ENCODE measurements at regions not wholly inside any gene's neighbourhood (a gene's known extent, or its start where the extent isn't known, plus 50 kb on each side); places are given as distances from the start of the nearest gene placed in this dataset.

GRCh38 chr13:79886601-79887000 lies 405.6 kb downstream of the NDFIP2 start:
- no peak overlapping the region for H3K4me3 Mint-ChIP-seq
- no peaks in the 10 kb centered on the region for H3K27me3 Mint-ChIP-seq
- no peaks in the 10 kb centered on the region for H3K9me3 Mint-ChIP-seq
- intact Hi-C loops (cut with DNase I, micrococcal nuclease), result no loop called here
- no peak for TF ChIP-seq CTCF (IDR thresholded peaks at IDR 0.05)
- H3K4me3 ChIP-seq (ENCODE audit: low read length), result no peak overlapping the region
- no peaks in the 10 kb centered on the region for H3K36me3 Mint-ChIP-seq (ENCODE audit: low read depth)
- ChIA-PET CTCF (no interaction called here), POLR2A (no interaction called here)
- DNase-seq (no peak), ATAC-seq (ENCODE audit: poor library complexity) (no peak)
- no peaks in the 10 kb centered on the region for H3K36me3 ChIP-seq (ENCODE audit: insufficient read depth, low read length)
- H3K27ac Mint-ChIP-seq, result no peak overlapping the region
- H3K4me1 ChIP-seq (ENCODE audit: insufficient read depth, low read length), result no peaks in the 10 kb centered on the region
- H3K27ac ChIP-seq (ENCODE audit: low read depth in 1 of 2, low read length in 2 of 2), result no peak overlapping the region
- H3K4me1 Mint-ChIP-seq (ENCODE audit: low read depth), result no peaks in the 10 kb centered on the region
- peaks cover 0 to 5% of the 10 kb centered on the region in 2 experiments for H3K9me3 ChIP-seq (ENCODE audit: control insufficient read depth in 1 of 2, insufficient read depth in 1 of 2, low read length in 2 of 2)
- H3K27me3 ChIP-seq (ENCODE audit: control insufficient read depth in 1 of 2, insufficient read depth in 2 of 2, low read length in 2 of 2), result no peaks in the 10 kb centered on the region

- Histone ChIP-seq H3K27ac (ENCODE audit: low read depth in 1 of 2, low read length in 2 of 2) (no peak overlapping the region), H3K4me3 (ENCODE audit: low read length) (no peak overlapping the region), H3K36me3 (ENCODE audit: insufficient read depth, low read length) (no peaks in the 10 kb centered on the region), H3K9me3 (ENCODE audit: control insufficient read depth in 1 of 2, insufficient read depth in 1 of 2, low read length in 2 of 2) (peaks cover 0 to 5% of the 10 kb centered on the region in 2 experiments), H3K27me3 (ENCODE audit: control insufficient read depth in 1 of 2, insufficient read depth in 2 of 2, low read length in 2 of 2) (no peaks in the 10 kb centered on the region), H3K4me1 (ENCODE audit: insufficient read depth, low read length) (no peaks in the 10 kb centered on the region)
- POLR2A ChIA-PET, result no interaction called here
- no peak for TF ChIP-seq CTCF (IDR thresholded peaks at IDR 0.05)
- Mint-ChIP-seq H3K4me3 (no peak overlapping the region), H3K4me1 (ENCODE audit: low read depth) (no peaks in the 10 kb centered on the region), H3K27me3 (no peaks in the 10 kb centered on the region), H3K36me3 (ENCODE audit: low read depth) (no peaks in the 10 kb centered on the region), H3K27ac (no peak overlapping the region), H3K9me3 (no peaks in the 10 kb centered on the region)
- DNase-seq (no peak), ATAC-seq (ENCODE audit: poor library complexity) (no peak)
- intact Hi-C loops (cut with DNase I, micrococcal nuclease), result no loop called here
- CTCF ChIA-PET, result no interaction called here
These were observed 403.9 kb downstream of the NDFIP2 start for GRCh38 chr13:79884890-79885289.

GRCh38 chr13:79883216-79883615 lies 402.3 kb downstream of the NDFIP2 start:
- Histone ChIP-seq H3K27me3 (ENCODE audit: control insufficient read depth in 1 of 2, insufficient read depth in 2 of 2, low read length in 2 of 2) (no peaks in the 10 kb centered on the region), H3K4me3 (ENCODE audit: low read length) (no peak overlapping the region), H3K27ac (ENCODE audit: low read depth in 1 of 2, low read length in 2 of 2) (no peak overlapping the region), H3K4me1 (ENCODE audit: insufficient read depth, low read length) (no peaks in the 10 kb centered on the region), H3K36me3 (ENCODE audit: insufficient read depth, low read length) (no peaks in the 10 kb centered on the region), H3K9me3 (ENCODE audit: control insufficient read depth in 1 of 2, insufficient read depth in 1 of 2, low read length in 2 of 2) (peaks cover 0 to 5% of the 10 kb centered on the region in 2 experiments)
- intact Hi-C loops (cut with DNase I, micrococcal nuclease), result no loop called here
- Mint-ChIP-seq H3K4me1 (ENCODE audit: low read depth) (no peaks in the 10 kb centered on the region), H3K4me3 (no peak overlapping the region), H3K27ac (no peak overlapping the region), H3K36me3 (ENCODE audit: low read depth) (no peaks in the 10 kb centered on the region), H3K9me3 (no peaks in the 10 kb centered on the region), H3K27me3 (no peaks in the 10 kb centered on the region)
- TF ChIP-seq CTCF (IDR thresholded peaks at IDR 0.05), result no peak
- ATAC-seq (ENCODE audit: poor library complexity), result no peak
- DNase-seq, result no peak
- ChIA-PET POLR2A (no interaction called here), CTCF (no interaction called here)

Data from CD4-positive, alpha-beta T cell (primary cell).